ENCODE measurements at regions not wholly inside any gene's neighbourhood (a gene's known extent, or its start where the extent isn't known, plus 50 kb on each side); places are given as distances from the start of the nearest gene placed in this dataset.

GRCh38 chr18:78080761-78081160 is 831.1 kb downstream of the GALR1 start:
- no peak for DNase-seq

GRCh38 chr18:78082816-78083215 is 833.2 kb downstream of the GALR1 start:
- DNase-seq, result no peak

- DNase-seq, result no peak
Measured at GRCh38 chr18:78085241-78086185, 835.9 kb downstream of the GALR1 start.

- no peak for DNase-seq
Measured at GRCh38 chr18:78086931-78087330, 837.3 kb downstream of the GALR1 start.

- no peak for DNase-seq
Measured at GRCh38 chr18:78087338-78087737, 837.7 kb downstream of the GALR1 start.

GRCh38 chr18:78090584-78090983 is 840.9 kb downstream of the GALR1 start:
- no peak for DNase-seq

GRCh38 chr18:78092901-78093300 is 843.3 kb downstream of the GALR1 start:
- DNase-seq, result no peak

GRCh38 chr18:78099979-78100588 is 850.4 kb downstream of the GALR1 start:
- no peak for DNase-seq

GRCh38 chr18:78101091-78101490 is 851.4 kb downstream of the GALR1 start:
- DNase-seq, result no peak

- no peak for DNase-seq
Measured at GRCh38 chr18:78102135-78102534, 852.5 kb downstream of the GALR1 start.

GRCh38 chr18:78105611-78106010 is 856.0 kb downstream of the GALR1 start:
- no peak for DNase-seq

- no peak for DNase-seq
Measured at GRCh38 chr18:78106946-78107345, 857.3 kb downstream of the GALR1 start.

- no peak for DNase-seq
Measured at GRCh38 chr18:78107363-78107762, 857.7 kb downstream of the GALR1 start.

GRCh38 chr18:78108554-78108953 is 858.9 kb downstream of the GALR1 start:
- no peak for DNase-seq

GRCh38 chr18:78113136-78113939 is 863.7 kb downstream of the GALR1 start:
- no peak for DNase-seq

GRCh38 chr18:78113940-78114251 is 864.2 kb downstream of the GALR1 start:
- DNase-seq, result no peak

GRCh38 chr18:78115896-78116561 is 863.6 kb upstream of the SALL3 start:
- DNase-seq, result no peak

- DNase-seq, result no peak
Measured at GRCh38 chr18:78123144-78123909, 856.3 kb upstream of the SALL3 start.

- no peak for DNase-seq
Measured at GRCh38 chr18:78123926-78124797, 855.5 kb upstream of the SALL3 start.

GRCh38 chr18:78125206-78125896 is 854.3 kb upstream of the SALL3 start:
- DNase-seq, result no peak

GRCh38 chr18:78126106-78126505 is 853.5 kb upstream of the SALL3 start:
- DNase-seq, result no peak
